Mononuclear cell (primary cell): ENCODE measurements at regions not wholly inside any gene's neighbourhood (a gene's known extent, or its start where the extent isn't known, plus 50 kb on each side); places are given as distances from the start of the nearest gene placed in this dataset.
"Not testable (repeated sequence)": the region's sequence is repeated elsewhere in the genome, so short reads cannot be mapped to it uniquely, and the experiment has no call there.

Source experiments
- H3K27me3 ChIP-seq: 2 replicates; pipeline ENCODE4 v1.6.0; 2011; ENCODE audit warnings: low read length, control low read depth; ENCODE audit not compliant: insufficient read depth
- H3K4me1 ChIP-seq: 2 replicates; pipeline ENCODE4 v1.5.1; 2011; ENCODE audit warnings: mild to moderate bottlenecking, low read length, control low read depth; ENCODE audit not compliant: insufficient read depth
- H3K4me3 ChIP-seq: 2 replicates; pipeline ENCODE4 v1.5.1; 2011; ENCODE audit warnings: mild to moderate bottlenecking, low read length, moderate library complexity
- H3K9me3 ChIP-seq: 2 replicates; pipeline ENCODE4 v1.5.1; 2011; ENCODE audit warnings: low read depth, mild to moderate bottlenecking, control low read depth, low read length

DNA sequence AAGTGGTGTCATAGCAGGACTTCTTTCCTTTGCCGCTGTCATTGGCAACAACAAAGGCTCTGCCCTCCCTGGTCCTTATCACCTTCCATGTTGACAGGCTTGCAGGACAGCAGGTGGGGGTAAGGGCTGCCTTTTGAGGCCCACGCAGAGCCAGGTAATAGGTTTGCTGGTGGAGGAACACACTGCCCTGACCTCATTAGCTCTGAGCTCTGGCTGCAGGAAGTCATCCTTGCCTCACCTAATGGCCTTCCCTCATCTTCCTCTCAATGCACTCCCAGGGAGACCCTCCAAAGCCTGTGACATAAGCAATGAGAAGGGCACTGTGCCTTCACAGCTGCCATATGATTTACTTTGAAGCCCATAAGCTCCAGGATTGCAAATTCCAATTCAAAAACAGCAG is 1205.2 kb upstream of the AUTS2 start:
- no peaks in the 10 kb centered on the region for H3K27me3 ChIP-seq
- no peaks in the 10 kb centered on the region for H3K4me1 ChIP-seq
- peaks cover 5% of the 10 kb centered on the region for H3K9me3 ChIP-seq
- no peak overlapping the region for H3K4me3 ChIP-seq

- Histone ChIP-seq H3K4me1 (no peaks in the 10 kb centered on the region), H3K9me3 (peaks cover 5% of the 10 kb centered on the region), H3K27me3 (no peaks in the 10 kb centered on the region), H3K4me3 (no peak overlapping the region)
Measured at GRCh38 chr7:68394131-68394530, 1204.1 kb upstream of the AUTS2 start.

DNA sequence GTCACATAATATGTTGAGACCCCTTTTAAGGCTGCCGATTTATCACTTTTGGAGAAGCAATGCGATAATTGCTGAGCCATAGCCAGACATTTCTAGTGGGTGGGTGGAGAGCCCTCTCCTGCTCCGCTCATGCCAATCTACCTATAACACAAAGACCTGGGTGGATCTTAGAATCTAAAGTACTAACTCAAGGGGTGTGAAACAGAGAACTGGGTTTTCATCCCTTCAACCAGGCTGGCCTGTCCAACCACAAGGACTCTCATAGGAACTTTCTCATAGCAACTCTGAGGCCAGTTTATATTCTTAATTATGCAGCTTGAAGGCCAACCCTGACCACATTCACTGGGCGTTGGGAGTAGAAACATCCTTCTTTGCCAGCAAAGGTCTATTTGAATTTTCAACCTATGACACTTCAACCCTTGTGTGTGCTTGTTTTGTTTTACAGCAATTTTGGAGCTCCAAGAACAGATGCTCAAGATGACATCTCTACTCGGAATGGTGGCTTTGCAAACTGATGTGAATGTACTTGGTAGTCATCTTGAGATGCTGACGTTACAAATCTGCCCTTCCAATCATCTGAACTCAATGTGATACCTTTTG is 1198.2 kb upstream of the AUTS2 start:
- Histone ChIP-seq H3K4me3 (no peak overlapping the region), H3K27me3 (no peaks in the 10 kb centered on the region), H3K4me1 (no peaks in the 10 kb centered on the region), H3K9me3 (no peaks in the 10 kb centered on the region)

GRCh38 chr7:68400783-68401182 is 1197.5 kb upstream of the AUTS2 start:
- H3K4me1 ChIP-seq, result no peaks in the 10 kb centered on the region
- H3K9me3 ChIP-seq, result no peaks in the 10 kb centered on the region
- H3K4me3 ChIP-seq, result no peak overlapping the region
- no peaks in the 10 kb centered on the region for H3K27me3 ChIP-seq

DNA sequence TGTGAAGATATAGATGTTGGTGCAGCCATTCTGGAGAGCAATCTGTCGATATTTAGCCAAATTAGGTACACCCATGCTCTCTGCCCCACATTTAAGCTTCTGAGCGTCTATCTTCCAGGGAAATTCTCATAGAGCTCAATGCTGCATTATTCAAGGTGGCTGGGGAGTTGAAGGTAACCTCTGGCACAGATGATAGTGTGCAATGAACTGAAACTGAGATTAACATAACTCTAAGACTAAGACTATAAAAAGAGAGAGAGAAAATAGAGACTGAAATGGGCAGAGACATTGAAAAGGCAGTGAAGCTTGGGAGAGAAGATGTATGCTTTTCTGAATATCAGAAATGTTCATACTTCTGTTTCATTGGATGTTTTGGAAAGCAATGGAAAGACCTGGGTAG is 1197.0 kb upstream of the AUTS2 start:
- Histone ChIP-seq H3K4me1 (no peaks in the 10 kb centered on the region), H3K9me3 (no peaks in the 10 kb centered on the region), H3K27me3 (no peaks in the 10 kb centered on the region), H3K4me3 (no peak overlapping the region)

DNA sequence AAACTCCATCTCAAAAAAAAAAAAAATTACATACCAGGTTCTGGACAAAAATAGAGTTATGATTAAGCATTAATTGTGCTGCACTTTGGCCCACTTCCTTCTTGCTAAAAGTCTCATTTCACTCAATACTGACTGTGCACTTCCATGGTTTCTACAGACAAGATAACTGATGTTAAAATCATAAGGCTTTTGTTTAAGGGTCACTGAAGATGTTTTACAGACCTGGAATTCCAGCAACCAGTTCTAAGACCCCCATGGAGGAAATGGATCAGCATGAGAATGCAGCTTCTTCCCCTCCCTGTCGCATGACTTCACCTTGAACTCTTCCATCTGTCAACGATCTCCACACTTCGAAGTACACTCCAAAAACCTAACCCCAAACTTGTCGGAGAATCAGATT is 1191.8 kb upstream of the AUTS2 start:
- Histone ChIP-seq H3K4me3 (no peak overlapping the region), H3K9me3 (no peaks in the 10 kb centered on the region), H3K4me1 (no peaks in the 10 kb centered on the region), H3K27me3 (no peaks in the 10 kb centered on the region)

DNA sequence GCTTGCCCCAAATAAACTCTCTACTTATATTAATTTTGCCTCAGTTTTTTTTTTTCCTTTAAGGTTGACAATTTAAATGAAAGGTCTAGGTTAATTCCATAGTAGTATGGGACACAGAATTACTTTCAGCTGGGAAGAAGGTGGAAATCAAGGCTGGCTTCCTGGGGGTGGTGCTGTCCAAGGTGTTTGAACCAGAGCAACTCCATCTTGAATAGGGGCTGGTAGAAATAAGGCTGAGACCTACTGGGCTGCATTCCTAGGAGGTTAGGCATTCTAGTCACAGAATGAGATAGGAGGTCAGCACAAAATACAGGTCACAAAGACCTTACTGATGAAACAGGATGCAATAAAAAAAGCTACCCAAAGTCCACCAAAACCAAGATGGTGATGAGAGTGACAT is 1190.8 kb upstream of the AUTS2 start:
- Histone ChIP-seq H3K4me3 (no peak overlapping the region), H3K9me3 (no peaks in the 10 kb centered on the region), H3K27me3 (no peaks in the 10 kb centered on the region), H3K4me1 (no peaks in the 10 kb centered on the region)

GRCh38 chr7:68408873-68409272 is 1189.4 kb upstream of the AUTS2 start:
- no peaks in the 10 kb centered on the region for H3K27me3 ChIP-seq
- H3K9me3 ChIP-seq, result no peaks in the 10 kb centered on the region
- no peaks in the 10 kb centered on the region for H3K4me1 ChIP-seq
- no peak overlapping the region for H3K4me3 ChIP-seq

DNA sequence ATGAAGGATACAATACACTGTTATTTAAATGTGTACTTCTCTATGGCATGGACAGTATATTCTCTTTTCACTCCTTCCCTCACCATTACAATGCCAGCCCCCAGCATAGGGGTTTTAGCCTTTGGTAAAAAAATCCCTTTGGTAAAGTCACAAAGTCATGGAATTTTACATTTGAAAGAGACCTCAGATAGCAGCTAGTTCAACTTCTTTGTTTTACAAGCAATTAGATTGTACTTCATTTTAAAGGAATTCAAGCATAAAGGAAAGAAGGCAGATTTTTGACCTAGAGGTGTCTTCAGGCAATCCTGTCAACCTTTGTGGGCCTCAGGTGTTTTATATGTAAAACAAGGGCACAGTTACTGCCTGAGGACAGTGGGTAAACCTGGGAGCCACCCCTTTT is 1188.4 kb upstream of the AUTS2 start:
- Histone ChIP-seq H3K4me3 (no peak overlapping the region), H3K9me3 (no peaks in the 10 kb centered on the region), H3K4me1 (no peaks in the 10 kb centered on the region), H3K27me3 (no peaks in the 10 kb centered on the region)

DNA sequence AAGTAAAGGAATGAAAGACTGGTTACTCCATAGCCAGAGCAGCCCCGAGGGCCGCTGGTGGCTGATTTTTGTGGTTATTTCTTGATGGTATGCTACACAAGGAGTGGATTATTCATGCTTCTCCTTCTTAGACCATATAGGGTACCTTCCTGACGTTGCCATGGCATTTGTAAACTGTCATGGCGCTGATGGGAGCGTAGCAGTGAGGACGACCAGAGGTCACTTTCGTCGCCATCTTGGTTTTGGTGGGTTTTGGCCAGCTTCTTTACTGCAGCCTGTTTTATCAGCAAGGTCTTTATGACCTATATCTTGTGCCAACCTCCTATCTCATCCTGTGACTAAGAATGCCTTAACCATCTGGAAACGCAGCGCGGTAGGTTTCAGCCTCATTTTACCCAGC is 1187.6 kb upstream of the AUTS2 start:
- H3K4me1 ChIP-seq, H3K27me3 ChIP-seq, H3K9me3 ChIP-seq, H3K4me3 ChIP-seq: not testable (repeated sequence)

GRCh38 chr7:68411742-68412141 is 1186.5 kb upstream of the AUTS2 start:
- H3K27me3 ChIP-seq, result no peaks in the 10 kb centered on the region
- H3K9me3 ChIP-seq, result no peaks in the 10 kb centered on the region
- H3K4me3 ChIP-seq, result no peak overlapping the region
- no peaks in the 10 kb centered on the region for H3K4me1 ChIP-seq

- Histone ChIP-seq H3K4me3 (no peak overlapping the region), H3K4me1 (no peaks in the 10 kb centered on the region), H3K27me3 (no peaks in the 10 kb centered on the region), H3K9me3 (no peaks in the 10 kb centered on the region)
Measured at GRCh38 chr7:68414631-68415425, 1183.4 kb upstream of the AUTS2 start.

DNA sequence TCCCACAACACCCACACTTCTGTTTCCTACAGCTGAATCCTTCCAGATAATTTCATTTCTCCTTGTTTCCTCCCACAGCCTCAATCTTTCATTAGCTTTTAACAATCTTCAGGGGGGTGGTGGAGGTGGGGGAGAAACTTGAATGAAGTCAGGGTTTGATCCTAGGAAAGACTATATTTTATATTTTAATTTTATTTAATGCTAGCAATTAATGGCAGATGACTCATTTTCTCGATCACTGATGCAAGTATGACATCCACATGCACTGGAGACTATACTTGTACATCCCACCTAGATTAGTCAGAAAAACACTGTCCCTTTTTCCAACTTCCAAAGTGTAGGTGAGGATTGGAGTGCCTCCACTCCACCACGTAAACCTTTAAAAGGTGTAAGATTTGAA is 1181.3 kb upstream of the AUTS2 start:
- H3K9me3 ChIP-seq, result no peaks in the 10 kb centered on the region
- H3K27me3 ChIP-seq, result no peaks in the 10 kb centered on the region
- no peaks in the 10 kb centered on the region for H3K4me1 ChIP-seq
- H3K4me3 ChIP-seq, result no peak overlapping the region

DNA sequence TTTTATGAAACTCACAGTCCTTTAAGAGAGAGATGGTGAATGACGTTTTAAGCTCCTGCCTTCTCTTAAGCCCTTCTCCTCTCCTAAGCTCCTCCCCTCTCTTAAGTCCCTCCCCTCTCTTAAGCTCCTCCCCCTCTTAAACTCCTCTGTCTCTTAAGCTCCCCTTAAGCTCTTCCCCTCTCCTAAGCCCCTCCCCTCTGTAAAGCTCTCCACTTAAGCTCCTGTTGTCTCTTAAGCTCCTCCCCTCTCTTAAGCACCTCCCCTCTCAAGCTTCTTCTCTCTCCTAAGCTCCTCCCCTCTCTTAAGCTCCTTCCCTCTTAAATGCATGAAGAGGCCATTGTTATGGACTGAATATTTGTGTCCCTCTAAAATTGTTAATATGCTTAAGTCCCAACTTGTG is 1180.6 kb upstream of the AUTS2 start:
- Histone ChIP-seq H3K9me3 (no peaks in the 10 kb centered on the region), H3K4me3 (no peak overlapping the region), H3K4me1 (no peaks in the 10 kb centered on the region)

DNA sequence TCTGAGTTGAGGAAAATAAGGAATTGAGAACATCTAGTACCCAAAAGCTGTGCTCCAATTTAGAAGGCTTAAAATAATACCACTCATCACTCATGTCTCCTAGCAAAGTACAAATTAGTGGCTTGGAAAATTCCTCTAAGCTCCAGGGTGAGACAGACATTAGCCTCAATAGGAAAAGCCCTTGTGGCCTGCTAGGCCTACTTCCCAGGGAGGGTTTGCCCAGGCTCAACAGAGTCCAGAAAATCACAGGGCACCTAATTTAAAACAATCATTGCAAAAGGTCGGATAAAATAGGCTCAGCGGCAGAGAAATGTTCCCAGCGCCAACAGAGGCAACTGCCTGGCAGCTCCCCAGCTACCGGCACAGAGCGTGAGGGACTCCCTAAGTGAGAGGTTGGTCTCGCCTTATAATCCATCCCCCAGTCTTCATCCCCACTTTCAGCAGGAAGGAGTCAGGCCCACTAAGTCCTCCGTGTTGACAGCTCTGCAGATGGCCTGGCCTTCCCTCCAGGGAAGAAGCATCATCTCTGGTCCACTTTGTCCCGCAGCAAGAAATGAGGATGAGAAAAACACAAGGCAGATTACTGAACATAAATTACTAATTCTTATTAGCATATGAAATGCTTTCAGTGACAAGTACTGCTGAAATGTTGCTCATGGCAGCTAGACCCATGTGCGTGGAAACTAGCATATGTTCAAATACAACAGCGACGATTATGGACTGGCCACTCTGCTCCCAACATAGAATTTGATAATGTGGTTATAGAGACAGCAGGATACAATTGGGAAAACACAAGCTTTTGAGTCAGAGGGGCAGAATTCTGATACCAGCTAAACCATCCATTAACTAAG is 1177.7 kb upstream of the AUTS2 start:
- no peaks in the 10 kb centered on the region for H3K9me3 ChIP-seq
- no peak overlapping the region for H3K4me3 ChIP-seq
- H3K4me1 ChIP-seq, result no peaks in the 10 kb centered on the region
- H3K27me3 ChIP-seq, result no peaks in the 10 kb centered on the region

More for the DNA sequence above, 1180.6 kb upstream of the AUTS2 start:
- no peaks in the 10 kb centered on the region for H3K27me3 ChIP-seq
